MM.1S (cell line): ENCODE measurements at regions not wholly inside any gene's neighbourhood (a gene's known extent, or its start where the extent isn't known, plus 50 kb on each side); places are given as distances from the start of the nearest gene placed in this dataset.

Experiments used
- DNase-seq: peaks from one replicate; pipeline ENCODE4 v3.0.0-alpha.2; 2015
- H2AFZ ChIP-seq: fragments of 300-600 bp; sonication (generic); 2 replicates; pipeline ENCODE4 v1.6.0; 2016; ENCODE audit warnings: antibody characterized with exemption, low read length
- H3F3A ChIP-seq: fragments of 300-600 bp; sonication (generic); 2 replicates; pipeline ENCODE4 v1.6.1; 2016; ENCODE audit warnings: mild to moderate bottlenecking, antibody characterized with exemption, low read length, moderate library complexity, mixed read lengths; ENCODE audit not compliant: insufficient read depth
- H3K27ac ChIP-seq: fragments of 300-600 bp; sonication (generic); 2 replicates; pipeline ENCODE4 v1.5.1; 2016; ENCODE audit warnings: mild to moderate bottlenecking, low read length
- H3K27me3 ChIP-seq: fragments of 300-600 bp; sonication (generic); replicated peaks from 2 replicates; pipeline ENCODE4 v1.6.0; 2016; ENCODE audit warnings: low read length; ENCODE audit not compliant: insufficient read depth
- H3K36me3 ChIP-seq: fragments of 300-600 bp; sonication (generic); replicated peaks from 2 replicates; pipeline ENCODE4 v1.6.1; 2016; ENCODE audit warnings: mild to moderate bottlenecking, low read length, mixed read lengths; ENCODE audit not compliant: insufficient read depth
- H3K4me1 ChIP-seq: fragments of 300-600 bp; sonication (generic); 2 replicates; pipeline ENCODE4 v1.6.1; 2016; ENCODE audit warnings: low read length, mixed read lengths
- H3K4me2 ChIP-seq: fragments of 300-600 bp; sonication (generic); 2 replicates; pipeline ENCODE4 v1.6.0; 2016; ENCODE audit warnings: low read depth, low read length
- H3K4me3 ChIP-seq: fragments of 300-600 bp; sonication (generic); 2 replicates; pipeline ENCODE4 v1.5.1; 2016; ENCODE audit warnings: low read length, mixed read lengths
- H3K79me2 ChIP-seq: fragments of 300-600 bp; sonication (generic); 2 replicates; pipeline ENCODE4 v1.6.1; 2016; ENCODE audit warnings: mixed run types, low read length, mixed read lengths
- H3K9ac ChIP-seq: fragments of 300-600 bp; sonication (generic); 2 replicates; pipeline ENCODE4 v1.6.1; 2016; ENCODE audit warnings: low read length, mixed read lengths
- H3K9me2 ChIP-seq: fragments of 300-600 bp; sonication (generic); replicated peaks from 2 replicates; pipeline ENCODE4 v1.6.1; 2016; ENCODE audit warnings: mild to moderate bottlenecking, low read length, mixed read lengths; ENCODE audit not compliant: insufficient read depth
- H3K9me3 ChIP-seq: fragments of 300-600 bp; sonication (generic); replicated peaks from 2 replicates; pipeline ENCODE4 v1.6.1; 2016; ENCODE audit warnings: mild to moderate bottlenecking, low read length, mixed read lengths; ENCODE audit not compliant: insufficient read depth
- H4K20me1 ChIP-seq: fragments of 300-600 bp; sonication (generic); 2 replicates; pipeline ENCODE4 v1.6.1; 2016; ENCODE audit warnings: mild to moderate bottlenecking, low read length, moderate library complexity, mixed read lengths; ENCODE audit not compliant: insufficient read depth
- EZH2 ChIP-seq: fragments of 300-600 bp; sonication (generic); optimal IDR thresholded peaks from 2 replicates; pipeline ENCODE3; 2017; ENCODE audit warnings: low read depth, mild to moderate bottlenecking, antibody characterized with exemption, low read length, mixed read lengths
- EZH2phosphoT487 ChIP-seq: fragments of 300-600 bp; sonication (generic); IDR thresholded peaks from 2 replicates; pipeline ENCODE4 v1.6.1; 2018; ENCODE audit warnings: antibody characterized with exemption, low read length
- TF ChIP-seq, protein P1 (sequence below): fragments of 300-600 bp; sonication (generic); IDR thresholded peaks from 2 replicates; pipeline ENCODE4 v1.5.1; 2016; ENCODE audit warnings: antibody characterized with exemption, low read length, mixed read lengths

DNA sequence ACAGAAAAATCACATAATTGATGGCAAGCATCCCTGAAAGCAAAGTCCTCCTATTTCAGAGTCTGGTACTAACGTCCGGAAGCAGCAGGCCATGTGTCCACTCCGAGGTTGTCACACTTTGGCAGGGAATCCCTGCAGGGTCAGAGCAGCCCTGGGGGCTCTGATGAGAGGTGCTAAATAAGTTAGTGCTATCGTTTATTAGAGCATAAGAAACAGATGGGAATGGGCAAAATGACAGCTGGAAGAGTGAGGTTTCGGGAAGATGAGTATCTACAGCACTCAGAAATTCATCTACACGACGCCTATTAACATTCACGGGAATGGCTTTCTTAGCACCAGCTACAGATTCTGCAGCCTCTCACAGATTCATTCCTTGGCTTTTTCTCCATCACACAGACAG is 465.4 kb upstream of the PSMD7 start:
- Histone ChIP-seq H3K4me2 (no peak overlapping the region), H3K4me1 (no peaks in the 10 kb centered on the region), H3K36me3 (no peaks in the 10 kb centered on the region), H3K9me2 (no peaks in the 10 kb centered on the region), H3K4me3 (no peak overlapping the region), H3F3A (no peaks in the 10 kb centered on the region), H3K79me2 (no peaks in the 10 kb centered on the region), H2AFZ (no peak overlapping the region), H3K9me3 (no peaks in the 10 kb centered on the region), H3K27me3 (no peaks in the 10 kb centered on the region), H3K9ac (no peak overlapping the region), H3K27ac (no peak overlapping the region), H4K20me1 (no peaks in the 10 kb centered on the region)
- no peak for DNase-seq
- TF ChIP-seq EZH2phosphoT487, result no peak
- TF ChIP-seq EZH2, result no peak
- TF ChIP-seq, protein P1, sequence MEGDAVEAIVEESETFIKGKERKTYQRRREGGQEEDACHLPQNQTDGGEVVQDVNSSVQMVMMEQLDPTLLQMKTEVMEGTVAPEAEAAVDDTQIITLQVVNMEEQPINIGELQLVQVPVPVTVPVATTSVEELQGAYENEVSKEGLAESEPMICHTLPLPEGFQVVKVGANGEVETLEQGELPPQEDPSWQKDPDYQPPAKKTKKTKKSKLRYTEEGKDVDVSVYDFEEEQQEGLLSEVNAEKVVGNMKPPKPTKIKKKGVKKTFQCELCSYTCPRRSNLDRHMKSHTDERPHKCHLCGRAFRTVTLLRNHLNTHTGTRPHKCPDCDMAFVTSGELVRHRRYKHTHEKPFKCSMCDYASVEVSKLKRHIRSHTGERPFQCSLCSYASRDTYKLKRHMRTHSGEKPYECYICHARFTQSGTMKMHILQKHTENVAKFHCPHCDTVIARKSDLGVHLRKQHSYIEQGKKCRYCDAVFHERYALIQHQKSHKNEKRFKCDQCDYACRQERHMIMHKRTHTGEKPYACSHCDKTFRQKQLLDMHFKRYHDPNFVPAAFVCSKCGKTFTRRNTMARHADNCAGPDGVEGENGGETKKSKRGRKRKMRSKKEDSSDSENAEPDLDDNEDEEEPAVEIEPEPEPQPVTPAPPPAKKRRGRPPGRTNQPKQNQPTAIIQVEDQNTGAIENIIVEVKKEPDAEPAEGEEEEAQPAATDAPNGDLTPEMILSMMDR, result no peak

- H3F3A ChIP-seq, result no peaks in the 10 kb centered on the region
- no peak for DNase-seq
- H3K79me2 ChIP-seq, result no peaks in the 10 kb centered on the region
- TF ChIP-seq EZH2phosphoT487 (no peak), EZH2 (no peak)
- TF ChIP-seq, protein P1, result no peak
- H3K27me3 ChIP-seq, result no peaks in the 10 kb centered on the region
- no peaks in the 10 kb centered on the region for H3K36me3 ChIP-seq
- no peaks in the 10 kb centered on the region for H3K9me3 ChIP-seq
- H3K9ac ChIP-seq, result no peak overlapping the region
- no peak overlapping the region for H3K27ac ChIP-seq
- H3K4me2 ChIP-seq, result no peak overlapping the region
- H4K20me1 ChIP-seq, result no peaks in the 10 kb centered on the region
- H2AFZ ChIP-seq, result no peak overlapping the region
- H3K4me1 ChIP-seq, result no peaks in the 10 kb centered on the region
- H3K4me3 ChIP-seq, result no peak overlapping the region
- H3K9me2 ChIP-seq, result no peaks in the 10 kb centered on the region
These were observed 473.3 kb upstream of the PSMD7 start for GRCh38 chr16:73823205-73823849.

- no peaks in the 10 kb centered on the region for H3K9me3 ChIP-seq
- no peaks in the 10 kb centered on the region for H3K9me2 ChIP-seq
- TF ChIP-seq EZH2 (no peak), EZH2phosphoT487 (no peak)
- TF ChIP-seq, protein P1, result no peak
- H3K4me1 ChIP-seq, result no peaks in the 10 kb centered on the region
- no peaks in the 10 kb centered on the region for H3K36me3 ChIP-seq
- no peaks in the 10 kb centered on the region for H3K27me3 ChIP-seq
- DNase-seq, result no peak
- H3K79me2 ChIP-seq, result no peaks in the 10 kb centered on the region
- no peak overlapping the region for H3K27ac ChIP-seq
- H3K9ac ChIP-seq, result no peak overlapping the region
- H3F3A ChIP-seq, result no peaks in the 10 kb centered on the region
- H4K20me1 ChIP-seq, result no peaks in the 10 kb centered on the region
- H3K4me2 ChIP-seq, result no peak overlapping the region
- H3K4me3 ChIP-seq, result no peak overlapping the region
- H2AFZ ChIP-seq, result no peak overlapping the region
These were observed 478.9 kb upstream of the PSMD7 start for GRCh38 chr16:73817526-73818324.
